ENCODE measurements at regions not wholly inside any gene's neighbourhood (a gene's known extent, or its start where the extent isn't known, plus 50 kb on each side); places are given as distances from the start of the nearest gene placed in this dataset.
"Not testable (repeated sequence)": the region's sequence is repeated elsewhere in the genome, so short reads cannot be mapped to it uniquely, and the experiment has no call there.

- DNase-seq, result no peak
Observed at GRCh38 chr18:30696201-30696600, 346.3 kb downstream of the DSC3 start.

DNA sequence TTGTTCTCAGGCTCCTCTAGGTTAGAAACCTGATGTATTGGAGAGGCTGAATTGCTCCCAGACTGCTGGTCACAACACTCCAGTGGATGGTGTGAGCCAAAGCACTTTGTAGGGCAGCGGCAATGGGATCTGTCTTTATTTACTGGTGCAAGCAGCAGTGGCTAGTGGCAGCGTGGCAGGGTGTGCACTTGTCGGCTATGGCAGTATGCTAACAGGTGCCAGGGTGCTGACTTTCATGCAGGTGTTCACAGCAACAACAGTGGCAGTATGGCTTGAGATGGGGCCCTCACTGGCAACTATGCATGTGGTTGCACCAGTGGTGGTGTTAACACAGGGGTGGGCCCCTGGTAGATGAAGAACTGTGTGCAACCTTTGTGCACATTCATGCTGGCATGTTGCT, 347.8 kb downstream of the DSC3 start:
- no peak for DNase-seq

DNA sequence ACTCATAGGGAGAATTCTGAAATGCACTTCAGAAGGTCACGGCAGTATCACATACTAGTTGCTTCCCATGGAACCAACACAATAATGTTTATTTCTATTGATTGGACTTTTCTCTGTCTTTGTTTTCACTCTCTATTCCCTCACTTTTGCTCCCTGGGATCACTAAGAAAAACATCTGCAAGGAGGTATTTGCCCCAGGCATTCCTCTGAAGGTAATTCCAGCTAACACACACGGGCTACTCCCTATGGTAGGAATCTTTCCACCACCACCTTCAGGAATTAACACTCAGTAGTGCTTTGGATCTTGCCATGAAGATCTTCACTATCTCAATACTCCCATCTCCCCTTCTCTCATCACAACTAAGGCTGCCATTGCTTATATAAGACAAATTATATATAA, 353.3 kb downstream of the DSC3 start:
- no peak for DNase-seq

DNA sequence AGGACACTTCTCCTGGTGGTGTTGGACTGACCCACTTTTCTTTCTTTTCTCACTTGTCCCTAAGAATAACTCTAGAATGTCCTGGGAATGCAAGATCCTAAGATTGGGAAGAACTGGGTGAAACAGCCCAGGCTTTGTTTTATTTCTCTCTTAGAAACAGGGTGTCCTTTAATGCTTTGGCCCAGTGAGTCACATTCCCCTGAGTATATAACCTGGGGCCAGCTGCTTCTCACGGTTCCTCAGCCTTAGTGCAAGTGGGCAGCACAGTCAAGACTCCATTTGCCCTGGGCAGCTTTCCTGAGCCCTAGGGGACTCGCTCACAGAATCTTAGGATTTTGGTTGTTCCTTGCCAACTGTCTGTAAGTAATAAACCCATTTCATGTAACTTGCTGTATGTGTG, 355.0 kb downstream of the DSC3 start:
- no peak for DNase-seq

- DNase-seq, result peak; percentile 61
Observed at GRCh38 chr18:30684825-30685481, 357.6 kb downstream of the DSC3 start.

- DNase-seq, result peak; percentile 62
Observed at GRCh38 chr18:30683836-30684235, 358.7 kb downstream of the DSC3 start.

DNA sequence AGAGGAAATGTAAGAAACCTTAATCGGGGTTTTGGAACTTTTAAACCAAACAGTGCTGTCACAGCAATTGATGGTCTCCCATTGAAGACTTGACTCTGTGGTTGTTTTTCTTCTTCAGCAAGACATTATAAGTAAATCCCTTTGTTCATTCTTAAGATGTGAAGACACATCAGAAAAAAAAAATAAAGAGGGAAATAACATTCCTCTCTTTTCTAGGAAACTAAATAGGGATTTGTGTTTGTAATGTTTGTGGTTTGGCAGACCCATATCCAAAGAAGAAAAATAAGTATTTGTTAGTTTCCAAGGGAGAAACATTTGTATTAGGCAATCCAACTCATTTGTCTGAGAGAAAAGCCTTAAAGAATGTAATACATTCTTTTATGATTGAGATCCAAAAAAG, 359.9 kb downstream of the DSC3 start:
- no peak for DNase-seq

DNA sequence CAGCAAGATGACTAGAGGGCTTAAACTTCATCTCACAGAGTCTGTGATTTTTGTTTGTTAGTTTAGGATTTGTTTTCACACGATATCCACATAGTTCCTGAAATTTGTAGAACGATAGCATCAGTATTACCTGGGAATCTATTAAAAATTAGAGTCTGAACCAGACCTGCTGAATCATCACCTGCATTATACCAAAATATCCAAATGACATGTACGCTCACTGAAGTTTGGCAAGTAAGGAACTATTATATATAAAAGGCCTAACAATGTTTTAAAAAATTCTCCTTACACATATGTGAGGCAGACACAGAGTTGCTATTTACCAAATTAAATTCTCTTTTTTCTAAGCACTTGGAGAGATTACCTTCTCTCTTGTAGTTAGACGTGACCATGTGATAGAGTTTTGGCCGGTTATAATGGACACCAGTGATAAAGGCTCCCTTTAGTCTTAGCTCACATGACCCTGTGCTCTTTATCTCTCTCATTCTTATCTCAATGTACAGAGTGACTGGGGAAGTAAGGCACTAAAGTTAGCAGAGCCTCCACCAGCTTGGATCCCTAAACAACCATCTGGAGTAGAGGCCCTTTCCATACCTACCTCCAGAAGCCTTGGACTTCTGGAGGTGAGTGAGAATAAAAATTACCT, 363.1 kb downstream of the DSC3 start:
- DNase-seq, result peak; percentile 95

- not testable (repeated sequence) for DNase-seq
Observed at GRCh38 chr18:30677813-30678212, 364.7 kb downstream of the DSC3 start.

- peak; percentile 97 for DNase-seq
Observed at GRCh38 chr18:30676053-30676480, 366.5 kb downstream of the DSC3 start.

DNA sequence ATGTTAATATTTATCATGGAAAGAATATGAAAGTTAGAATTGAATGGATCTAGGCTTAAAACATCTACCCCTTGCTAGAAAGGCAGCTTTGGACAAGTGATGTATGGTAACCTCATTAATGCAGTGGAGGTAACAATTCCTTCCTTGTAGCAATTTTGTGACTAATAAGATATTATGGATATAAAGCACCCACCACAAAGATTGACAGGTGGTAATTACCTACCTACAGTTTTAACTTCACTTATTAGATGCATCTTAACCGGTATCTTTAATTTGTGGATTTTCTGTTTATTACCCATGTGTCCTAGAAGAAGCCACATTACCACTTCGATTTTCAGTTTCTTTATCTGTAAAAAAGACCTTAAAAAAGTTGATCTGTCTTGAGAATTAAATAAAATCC, 367.0 kb downstream of the DSC3 start:
- peak; percentile 68 for DNase-seq

DNA sequence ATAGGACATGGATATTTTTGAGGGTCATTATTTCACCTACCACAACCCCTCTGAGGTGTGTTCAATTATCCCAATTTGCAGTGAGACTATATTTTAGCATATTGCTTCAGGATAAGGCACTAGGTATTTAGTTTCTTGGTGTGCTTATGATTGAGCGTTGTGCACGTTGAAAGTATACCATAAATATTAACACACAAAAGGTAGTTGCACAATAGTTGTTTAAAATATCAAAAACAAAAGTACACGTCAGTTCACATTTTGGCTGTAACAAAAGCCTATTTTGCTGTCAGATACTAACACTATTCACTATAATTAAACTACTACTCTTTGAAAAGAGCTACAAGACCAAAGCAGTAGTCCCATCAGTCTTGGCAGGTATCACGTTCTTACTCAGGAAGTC, 367.5 kb downstream of the DSC3 start:
- no peak for DNase-seq

DNA sequence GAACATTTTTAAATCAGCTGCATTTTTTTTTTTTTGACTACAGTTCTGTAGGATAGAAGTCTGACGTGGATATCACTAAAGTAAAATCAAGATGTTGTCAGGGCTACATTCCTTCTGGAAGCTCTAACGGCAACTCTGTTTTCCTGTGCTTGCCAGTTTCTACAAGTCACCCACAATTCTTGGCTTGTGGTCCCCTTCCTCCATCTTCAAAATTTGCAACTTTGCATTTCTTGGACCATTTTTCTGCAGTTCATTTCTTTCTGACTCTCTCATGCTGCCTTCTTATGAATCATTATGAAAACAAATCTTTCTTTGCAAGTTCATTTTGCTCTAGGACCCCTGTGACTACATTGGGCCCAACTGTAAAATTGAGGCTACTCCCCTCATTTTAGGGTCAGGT, 367.9 kb downstream of the DSC3 start:
- DNase-seq, result no peak

DNA sequence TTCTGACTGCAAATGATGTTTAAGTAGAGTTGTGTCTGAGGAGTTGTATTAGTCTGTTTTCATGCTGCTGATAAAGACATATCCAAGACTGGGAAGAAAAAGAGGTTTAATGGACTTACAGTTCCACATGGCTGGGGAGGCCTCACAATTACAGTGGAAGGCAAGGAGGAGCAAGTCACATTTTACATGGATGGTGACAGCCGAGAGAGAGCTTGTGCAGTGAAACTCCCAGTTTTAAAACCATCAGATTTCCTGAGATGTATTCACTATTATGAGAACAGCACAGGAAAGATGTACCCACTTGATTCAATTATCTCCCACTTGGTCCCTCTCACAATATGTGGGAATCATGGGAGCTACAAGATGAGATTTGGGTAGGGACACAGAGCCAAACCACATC, 370.1 kb downstream of the DSC3 start:
- not testable (repeated sequence) for DNase-seq

DNA sequence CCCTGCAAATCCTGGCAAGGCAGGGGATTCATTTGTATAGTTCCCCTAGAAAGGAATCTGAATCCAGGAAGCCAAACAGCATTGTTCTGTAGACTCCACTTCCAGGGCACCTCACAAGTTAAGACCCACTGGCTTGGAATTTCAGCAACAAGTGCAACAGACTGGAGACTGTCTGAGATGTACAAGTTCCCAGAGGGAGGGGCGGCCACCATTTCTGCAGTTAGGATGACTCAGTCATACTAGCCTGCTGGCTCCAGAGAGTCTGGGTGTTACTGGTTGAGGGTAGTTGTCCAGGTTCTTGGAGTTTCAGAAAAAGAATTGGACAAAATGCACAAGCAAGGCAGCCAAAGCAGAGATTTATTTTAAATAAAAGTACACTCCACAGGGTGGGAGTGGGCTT, 384.2 kb downstream of the DSC3 start:
- no peak for DNase-seq

DNA sequence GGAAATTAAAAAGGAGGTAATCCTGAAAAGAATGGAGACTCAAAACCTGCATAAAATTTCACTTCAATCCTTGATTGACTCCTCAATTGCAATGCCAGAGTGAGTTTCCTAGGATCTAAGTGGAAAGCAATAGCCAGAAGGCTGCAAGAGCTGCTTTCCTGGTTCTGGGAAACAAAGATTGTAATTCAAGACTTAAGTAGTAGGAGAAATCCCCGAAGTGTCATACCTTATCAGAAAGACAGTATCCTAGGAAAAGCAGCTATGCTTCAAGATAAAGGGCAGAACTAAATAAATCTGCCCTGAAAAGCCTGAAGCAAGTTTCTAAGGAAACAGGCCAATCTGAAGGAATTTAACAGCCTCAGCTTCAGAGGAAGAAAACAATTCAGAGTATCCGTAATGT, 390.2 kb downstream of the DSC3 start:
- peak; percentile 6 for DNase-seq

DNA sequence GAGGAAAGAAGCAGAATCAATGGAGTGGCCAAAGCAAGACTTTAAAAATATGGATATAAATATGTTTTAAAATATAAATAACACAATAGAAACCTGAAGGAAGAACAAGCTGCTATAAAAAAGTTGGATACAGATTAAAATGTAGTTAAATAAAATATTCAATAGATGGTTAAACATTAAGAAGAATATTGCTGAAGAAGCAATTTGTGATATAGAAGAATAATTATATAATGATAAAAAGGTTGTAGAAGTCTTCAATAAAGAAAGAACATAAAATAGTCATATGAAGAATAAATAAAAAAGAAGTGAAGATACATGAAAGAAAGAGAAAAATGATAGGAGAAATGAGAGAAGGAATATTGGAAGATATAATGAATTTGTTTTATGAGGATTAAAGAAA, 392.0 kb downstream of the DSC3 start:
- DNase-seq, result no peak

- no peak for DNase-seq
Observed at GRCh38 chr18:30644158-30644557, 398.4 kb downstream of the DSC3 start.

GRCh38 chr18:30639361-30639760, 403.2 kb downstream of the DSC3 start:
- DNase-seq, result no peak

- no peak for DNase-seq
Observed at GRCh38 chr18:30634249-30634648, 408.3 kb downstream of the DSC3 start.

DNA sequence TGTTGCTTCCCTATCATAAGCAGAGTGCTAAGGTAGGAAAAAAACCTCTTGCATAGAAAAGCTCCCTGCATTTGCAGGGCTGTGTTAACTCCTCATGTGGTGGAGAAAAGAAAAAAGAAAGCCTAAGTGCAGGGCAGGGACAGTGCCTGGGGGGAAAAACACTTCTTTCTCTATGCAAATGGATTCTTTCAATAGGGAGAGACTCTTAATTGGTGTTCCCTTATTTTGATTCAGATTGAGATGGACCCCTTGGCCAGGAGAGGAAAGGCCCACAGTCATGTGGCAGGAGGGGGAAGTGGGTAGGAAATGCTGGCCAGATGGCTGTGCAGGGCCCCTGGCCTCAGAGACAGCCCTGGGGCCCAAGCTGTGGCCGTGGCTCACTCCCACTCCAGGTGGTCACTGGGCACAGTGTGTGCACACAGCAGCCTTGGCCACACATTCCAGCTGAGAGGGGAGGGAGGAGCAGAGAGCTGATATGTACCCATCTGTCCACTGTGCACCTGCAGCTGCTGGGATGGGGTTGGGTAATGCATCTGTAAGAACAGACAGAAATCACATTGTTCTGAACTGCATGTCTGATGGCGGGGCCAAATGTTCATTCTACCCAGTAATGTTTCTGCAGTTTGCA, 410.4 kb downstream of the DSC3 start:
- no peak for DNase-seq

DNA sequence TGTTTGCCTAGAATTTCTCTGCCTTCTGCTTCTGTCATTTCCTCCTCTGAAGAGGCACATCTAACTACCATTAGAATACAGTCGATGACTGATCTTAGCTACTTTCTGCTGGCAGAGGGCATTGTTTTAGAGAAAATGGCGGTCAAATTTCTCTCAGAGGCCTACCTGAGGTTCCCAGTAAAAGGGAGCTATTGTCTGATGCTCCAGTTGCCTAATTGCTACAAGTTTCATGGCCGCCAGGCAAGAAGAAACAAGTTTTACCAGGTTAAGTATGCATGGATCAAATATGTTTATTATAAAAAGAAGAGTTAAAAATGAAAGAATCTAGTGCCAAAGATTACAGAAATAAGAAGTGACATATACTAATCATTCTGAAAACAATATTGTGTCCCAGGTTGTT, 416.6 kb downstream of the DSC3 start:
- no peak for DNase-seq

- DNase-seq, result no peak
Observed at GRCh38 chr18:30623401-30624065, 419.0 kb downstream of the DSC3 start.

GRCh38 chr18:30622635-30623034, 419.9 kb downstream of the DSC3 start:
- DNase-seq, result no peak

All from OCI-M1 (cell line).